ENCODE measurements at regions not wholly inside any gene's neighbourhood (a gene's known extent, or its start where the extent isn't known, plus 50 kb on each side); places are given as distances from the start of the nearest gene placed in this dataset.

GRCh38 chr13:33633701-33634545 lies 184.0 kb upstream of the RFC3 start:
- RAD21 ChIA-PET (ENCODE audit: unreplicated experiment) = interaction anchor here (1.9 kb wide), 1 partner anchor 91 kb away, joined by 4 read pairs; no protein-coding TSS in a partner anchor

More at GRCh38 chr13:33633701-33634545, 184.0 kb upstream of the RFC3 start:
- H3K4me1 ChIP-seq (ENCODE audit: control insufficient read depth, insufficient read depth, low read length) = peaks cover 8% of the 10 kb centered on the region
- CTCF ChIA-PET = interaction anchor here (1.0 kb wide), 1 partner anchor 34 kb away, joined by 4 read pairs; no protein-coding TSS in a partner anchor
- H3K27ac ChIP-seq (ENCODE audit: control insufficient read depth, insufficient read depth) = no peak overlapping the region
- BruUV-seq (replicated peaks) = no TSS peak
- H3K4me3 ChIP-seq = no peak overlapping the region
- no peak for FAIRE-seq
- TF ChIP-seq SMC3 (IDR thresholded peaks at IDR 0.05; ENCODE audit: borderline replicate concordance, low read length) (no peak), SP1 (IDR thresholded peaks at IDR 0.05; ENCODE audit: low read depth, low read length) (no peak)
- TF ChIP-seq, protein P1, sequence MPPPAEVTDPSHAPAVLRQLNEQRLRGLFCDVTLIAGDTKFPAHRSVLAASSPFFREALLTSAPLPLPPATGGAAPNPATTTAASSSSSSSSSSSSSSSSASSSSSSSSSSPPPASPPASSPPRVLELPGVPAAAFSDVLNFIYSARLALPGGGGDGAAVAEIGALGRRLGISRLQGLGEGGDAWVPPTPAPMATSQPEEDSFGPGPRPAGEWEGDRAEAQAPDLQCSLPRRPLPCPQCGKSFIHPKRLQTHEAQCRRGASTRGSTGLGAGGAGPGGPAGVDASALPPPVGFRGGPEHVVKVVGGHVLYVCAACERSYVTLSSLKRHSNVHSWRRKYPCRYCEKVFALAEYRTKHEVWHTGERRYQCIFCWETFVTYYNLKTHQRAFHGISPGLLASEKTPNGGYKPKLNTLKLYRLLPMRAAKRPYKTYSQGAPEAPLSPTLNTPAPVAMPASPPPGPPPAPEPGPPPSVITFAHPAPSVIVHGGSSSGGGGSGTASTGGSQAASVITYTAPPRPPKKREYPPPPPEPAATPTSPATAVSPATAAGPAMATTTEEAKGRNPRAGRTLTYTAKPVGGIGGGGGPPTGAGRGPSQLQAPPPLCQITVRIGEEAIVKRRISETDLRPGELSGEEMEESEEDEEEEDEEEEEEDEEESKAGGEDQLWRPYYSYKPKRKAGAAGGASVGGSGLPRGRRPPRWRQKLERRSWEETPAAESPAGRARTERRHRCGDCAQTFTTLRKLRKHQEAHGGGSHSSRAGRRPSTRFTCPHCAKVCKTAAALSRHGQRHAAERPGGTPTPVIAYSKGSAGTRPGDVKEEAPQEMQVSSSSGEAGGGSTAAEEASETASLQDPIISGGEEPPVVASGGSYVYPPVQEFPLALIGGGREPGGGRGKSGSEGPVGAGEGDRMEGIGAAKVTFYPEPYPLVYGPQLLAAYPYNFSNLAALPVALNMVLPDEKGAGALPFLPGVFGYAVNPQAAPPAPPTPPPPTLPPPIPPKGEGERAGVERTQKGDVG (CRISPR knock-in tag; IDR thresholded peaks at IDR 0.05) = no peak
- WGBS (ENCODE audit: insufficient coverage, insufficient replicate concordance, low lambda C conversion rate, missing lambda C conversion rate) = 59% methylated on average over 3 of the region's 3 CpGs
- H2AFZ ChIP-seq (ENCODE audit: control insufficient read depth, low read depth, low read length) = no peak overlapping the region
- H3K9ac ChIP-seq (ENCODE audit: control insufficient read depth, insufficient read depth, low read length) = no peak overlapping the region
- intact Hi-C loops (cut with micrococcal nuclease; ENCODE audit: unreplicated experiment) = no loop called here
- no peaks in the 10 kb centered on the region for H3K79me2 ChIP-seq (ENCODE audit: control insufficient read depth, insufficient read depth, low read length)
- in situ Hi-C loops (cut with MboI) = no loop called here
- POLR2A ChIA-PET = no interaction called here
- no peaks in the 10 kb centered on the region for H4K20me1 ChIP-seq (ENCODE audit: control insufficient read depth, insufficient read depth)
- no peaks in the 10 kb centered on the region for H3K36me3 ChIP-seq (ENCODE audit: control insufficient read depth in 2 of 2, insufficient read depth in 2 of 2, low read length in 1 of 2)
- ATAC-seq = no peak
- DNase-seq (ENCODE audit: low read depth, low spot score) = no peak
- no peaks in the 10 kb centered on the region for H3K27me3 ChIP-seq (replicated peaks in 1 of 2; ENCODE audit: control insufficient read depth in 2 of 2, insufficient read depth in 2 of 2, low read length in 1 of 2)
- no peaks in the 10 kb centered on the region; the same call in 2 of the 3 replicates for H3K9me3 ChIP-seq (replicated peaks; ENCODE audit: control insufficient read depth, insufficient read depth, low read length)
- H3K4me2 ChIP-seq (ENCODE audit: control insufficient read depth, insufficient read depth) = no peak overlapping the region
- SMC1A ChIA-PET (ENCODE audit: uncharacterized antibody, unreplicated experiment) = interaction anchor here (2.0 kb wide), 1 partner anchor 10 kb away, joined by 5 read pairs; no protein-coding TSS in a partner anchor

All from GM12878 (cell line).